SK-N-DZ (cell line): ENCODE measurements at regions not wholly inside any gene's neighbourhood (a gene's known extent, or its start where the extent isn't known, plus 50 kb on each side); places are given as distances from the start of the nearest gene placed in this dataset.

Experiments
- DNase-seq: peaks from one replicate; pipeline ENCODE4 v3.0.0-alpha.2; 2015; ENCODE audit warnings: low spot score

DNA sequence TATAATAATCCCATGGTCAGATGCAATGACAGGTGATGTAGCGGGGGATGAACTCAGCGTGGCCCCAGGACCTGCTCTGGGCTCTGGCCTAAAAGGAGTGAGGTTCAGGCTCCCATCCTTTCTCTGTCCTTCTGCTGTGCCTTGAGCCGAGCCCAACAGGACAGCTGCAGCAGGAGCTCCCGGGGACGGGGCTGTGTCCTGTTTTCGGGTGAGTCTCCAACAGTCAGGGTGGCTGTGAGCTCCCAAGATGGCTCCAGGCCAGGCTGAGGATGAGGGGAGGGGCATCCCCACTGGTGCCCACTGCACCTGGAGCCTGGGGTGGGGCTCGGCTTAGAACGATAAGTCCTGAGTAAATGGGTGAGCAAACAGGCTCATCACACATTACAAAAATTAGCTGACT, 1385.0 kb downstream of the BRD1 start:
- DNase-seq = no peak

- DNase-seq = no peak
Observed at GRCh38 chr22:48441553-48441850, 1386.2 kb downstream of the BRD1 start.

GRCh38 chr22:48440673-48441552, 1386.8 kb downstream of the BRD1 start:
- no peak for DNase-seq

DNA sequence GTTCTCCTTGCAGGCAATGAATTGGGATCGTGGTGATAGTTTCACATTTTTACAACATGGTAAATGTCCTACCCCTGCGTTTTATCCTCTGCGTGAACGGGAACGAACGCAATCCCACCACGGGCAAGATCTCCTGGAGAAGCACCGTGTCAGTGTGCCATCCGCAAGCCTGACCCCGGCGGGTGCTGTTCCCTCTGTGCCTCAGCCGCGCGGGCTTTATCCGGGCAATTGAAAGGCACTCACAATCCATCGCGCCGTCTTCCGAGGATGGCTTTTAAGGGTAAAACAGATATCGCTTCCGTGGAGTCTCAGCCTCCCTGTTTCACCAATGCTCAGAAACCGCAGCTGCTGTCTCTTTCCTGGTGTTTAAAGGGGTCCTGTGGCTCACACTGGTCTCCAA, 1387.5 kb downstream of the BRD1 start:
- DNase-seq = no peak

DNA sequence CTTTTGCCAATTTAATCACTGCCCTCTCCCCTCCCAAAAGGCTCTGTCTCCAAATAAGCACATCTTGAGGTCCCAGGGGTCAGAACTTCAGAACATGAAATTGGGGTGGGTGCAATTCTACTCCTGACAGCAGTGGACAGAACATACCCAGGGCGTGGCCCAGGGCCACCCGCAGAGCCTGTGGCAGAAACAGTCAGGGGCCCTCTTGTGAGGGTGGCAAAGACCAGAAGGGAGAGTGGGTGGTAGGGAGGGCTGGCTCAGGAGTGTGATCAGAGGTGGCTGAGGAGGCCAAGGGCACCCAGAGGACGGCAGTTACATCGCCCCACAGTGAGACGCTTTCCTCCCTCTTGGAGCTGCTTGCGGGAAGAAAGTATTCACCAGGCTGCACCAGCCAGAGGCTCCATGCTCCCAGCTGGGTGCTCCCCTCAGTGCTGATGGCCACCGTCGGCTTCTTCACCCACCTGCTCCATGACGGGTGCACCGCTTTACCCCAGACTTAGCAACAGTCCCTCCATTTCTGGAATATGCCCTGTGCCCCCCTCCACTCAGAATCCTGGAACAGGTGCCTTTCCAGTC, 1388.0 kb downstream of the BRD1 start:
- DNase-seq = no peak

DNA sequence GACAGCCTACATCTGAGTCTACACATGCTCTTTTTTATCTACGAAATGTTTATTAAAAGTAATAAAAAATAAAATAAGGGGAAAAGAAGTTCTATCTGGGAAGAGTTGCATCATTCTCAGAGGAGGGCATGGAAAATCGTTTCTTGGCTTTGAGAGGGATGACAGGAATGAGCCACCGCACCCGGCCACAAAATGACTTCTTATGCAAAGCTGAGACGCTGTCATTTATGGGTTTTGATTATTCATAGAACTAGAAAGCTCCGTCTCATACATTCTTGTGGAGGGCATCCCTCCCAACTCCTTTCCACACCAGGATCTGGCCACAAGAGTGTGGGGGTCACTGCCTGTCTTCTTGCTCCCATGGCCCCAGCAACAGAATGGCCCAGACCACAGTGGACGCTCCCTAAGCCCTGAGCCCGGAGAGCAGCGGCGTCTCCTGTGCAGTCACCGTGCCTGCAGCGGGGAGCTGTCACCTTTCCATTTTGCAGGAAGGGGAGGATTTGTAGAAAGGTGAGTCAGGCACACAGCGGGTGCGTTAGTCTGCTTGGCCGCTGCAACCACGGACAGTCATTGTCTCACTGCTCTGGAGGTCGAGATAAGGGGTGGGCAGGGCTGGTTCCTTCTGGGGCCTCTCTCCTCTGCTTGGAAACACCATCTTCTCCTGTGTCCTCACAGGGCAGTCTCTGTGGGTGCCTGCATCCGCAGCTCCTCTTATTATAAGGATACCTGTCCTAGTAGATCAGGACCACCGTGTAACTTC, 1388.7 kb downstream of the BRD1 start:
- no peak for DNase-seq

- no peak for DNase-seq
Observed at GRCh38 chr22:48438096-48438495, 1389.6 kb downstream of the BRD1 start.

DNA sequence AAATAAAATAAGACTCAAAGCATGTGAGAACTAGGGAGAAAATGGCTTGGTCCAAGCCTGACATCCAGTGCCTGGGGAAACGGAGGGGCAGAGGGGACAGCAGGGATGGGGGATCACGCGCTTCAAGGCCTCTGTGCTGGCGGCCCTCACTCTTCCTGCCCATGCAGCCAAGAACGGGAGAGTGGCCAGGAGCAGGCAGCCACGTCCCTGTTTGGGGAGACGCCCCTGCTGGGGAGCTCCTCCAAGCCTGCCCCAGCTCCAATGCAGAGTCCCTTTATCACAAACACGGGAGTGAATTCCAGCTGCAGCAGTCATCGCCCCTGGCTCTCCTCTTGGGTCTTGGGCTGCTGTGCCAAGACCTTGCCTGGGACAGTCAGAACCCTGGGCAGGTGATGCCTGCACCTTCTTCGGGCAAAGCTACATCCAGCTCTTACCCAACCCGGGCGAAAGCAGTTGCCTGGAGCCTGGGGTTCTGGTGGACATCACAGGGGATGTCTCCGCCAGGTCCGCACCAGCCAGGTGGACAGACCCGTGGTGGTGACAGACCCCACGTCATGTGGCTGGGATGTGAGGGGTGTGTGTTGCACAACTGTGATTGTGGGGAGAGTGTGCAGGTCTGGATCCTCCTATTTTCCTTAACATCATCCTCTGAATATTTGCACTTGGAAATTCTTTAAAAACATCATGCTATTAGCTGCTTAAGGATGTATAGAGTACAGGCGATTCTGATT, 1391.3 kb downstream of the BRD1 start:
- no peak for DNase-seq

GRCh38 chr22:48434868-48435250, 1392.8 kb downstream of the BRD1 start:
- no peak for DNase-seq

DNA sequence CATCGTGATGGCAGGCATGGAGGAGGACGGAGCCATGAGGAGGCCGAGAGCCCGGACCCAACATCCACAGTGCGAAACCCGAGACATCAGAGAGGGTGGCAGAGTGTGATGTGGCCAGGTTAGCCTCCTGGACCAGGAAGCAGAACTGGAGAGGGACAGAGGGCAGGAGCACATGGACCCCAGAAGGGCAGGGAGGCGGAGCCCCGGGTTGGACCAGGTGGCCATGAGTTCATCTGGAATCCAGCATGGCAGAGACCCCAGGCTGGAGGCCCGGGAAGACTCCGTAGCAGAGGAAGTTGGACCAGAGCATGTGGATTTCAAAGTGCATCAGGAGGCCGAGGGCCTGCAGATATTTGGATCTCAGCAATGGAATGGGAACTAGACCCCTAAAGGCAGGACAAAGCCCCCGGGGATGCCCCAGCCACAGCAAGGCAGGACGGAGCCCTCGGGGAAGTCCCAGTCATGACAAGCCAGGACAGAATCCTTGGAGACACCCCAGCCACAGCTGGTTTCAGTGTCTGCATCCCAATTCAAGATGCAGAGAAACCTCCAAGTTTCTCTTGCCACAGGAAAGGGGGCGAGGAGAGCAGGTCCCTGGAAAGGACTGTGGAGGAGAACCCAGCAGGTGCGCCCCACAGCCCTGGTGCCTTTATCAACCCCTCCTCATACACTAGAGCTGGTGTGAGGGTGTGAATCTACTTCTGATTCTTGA, 1393.4 kb downstream of the BRD1 start:
- DNase-seq = no peak

DNA sequence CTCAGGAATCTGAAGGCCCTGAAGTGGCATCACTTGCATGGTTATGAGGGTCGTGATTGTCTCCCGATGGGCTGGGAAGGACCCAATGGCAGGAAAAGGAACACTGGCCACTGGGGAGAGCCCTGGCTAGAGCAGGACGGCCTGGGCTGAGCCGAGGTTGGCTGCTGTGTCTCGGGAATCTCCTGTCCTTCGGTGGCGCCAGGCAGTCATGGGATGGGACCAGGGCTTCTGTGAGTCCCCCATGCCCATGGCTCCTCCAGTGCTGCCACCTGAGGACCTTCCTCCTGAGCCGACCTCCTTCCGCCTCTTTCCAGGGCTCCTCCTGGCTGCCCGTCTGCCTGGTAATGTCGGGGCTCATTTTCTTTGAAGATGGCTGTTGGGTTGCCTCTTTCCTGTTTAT, 1394.0 kb downstream of the BRD1 start:
- DNase-seq = no peak

- no peak for DNase-seq
Observed at GRCh38 chr22:48432781-48433518, 1394.7 kb downstream of the BRD1 start.

DNA sequence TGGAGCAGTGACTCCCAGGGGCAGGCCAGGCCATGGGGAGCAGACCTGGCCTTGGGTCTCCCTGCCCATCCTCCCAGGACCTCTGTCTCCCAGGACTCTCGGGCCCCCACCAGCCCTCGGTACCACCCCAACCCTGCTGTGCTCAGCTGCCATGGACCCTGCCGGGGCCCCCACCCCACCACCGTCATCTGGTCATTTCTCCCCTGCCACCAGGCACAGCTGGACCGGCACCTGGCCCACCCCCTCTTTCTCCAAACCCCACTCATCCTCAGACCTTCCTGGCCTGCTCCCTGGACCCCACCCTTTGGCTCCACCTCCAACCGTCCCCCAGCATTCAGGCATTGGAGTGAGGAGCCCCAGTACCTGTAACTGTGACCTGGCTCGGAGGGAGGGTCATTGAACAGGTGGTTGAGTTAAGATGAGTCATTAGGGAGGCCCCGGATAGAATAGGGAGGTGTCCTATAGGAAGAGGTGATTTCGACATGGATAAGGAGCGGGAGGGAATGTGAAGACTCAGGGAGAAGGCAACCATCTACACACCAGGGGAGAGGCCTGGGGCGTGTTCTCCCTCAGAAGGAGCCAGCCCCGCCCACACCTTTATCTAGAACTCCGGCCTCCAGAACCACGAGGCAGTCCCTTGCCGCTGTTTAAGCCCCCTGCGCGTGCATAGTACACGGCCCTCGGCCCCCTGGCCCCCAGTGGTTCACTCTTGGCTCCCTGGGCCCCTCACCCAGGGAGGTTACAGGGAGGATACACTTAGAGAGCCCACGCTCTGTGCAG, 1395.9 kb downstream of the BRD1 start:
- no peak for DNase-seq

- DNase-seq = no peak
Observed at GRCh38 chr22:48431014-48431413, 1396.7 kb downstream of the BRD1 start.

- DNase-seq = no peak
Observed at GRCh38 chr22:48429446-48430020, 1398.1 kb downstream of the BRD1 start.

DNA sequence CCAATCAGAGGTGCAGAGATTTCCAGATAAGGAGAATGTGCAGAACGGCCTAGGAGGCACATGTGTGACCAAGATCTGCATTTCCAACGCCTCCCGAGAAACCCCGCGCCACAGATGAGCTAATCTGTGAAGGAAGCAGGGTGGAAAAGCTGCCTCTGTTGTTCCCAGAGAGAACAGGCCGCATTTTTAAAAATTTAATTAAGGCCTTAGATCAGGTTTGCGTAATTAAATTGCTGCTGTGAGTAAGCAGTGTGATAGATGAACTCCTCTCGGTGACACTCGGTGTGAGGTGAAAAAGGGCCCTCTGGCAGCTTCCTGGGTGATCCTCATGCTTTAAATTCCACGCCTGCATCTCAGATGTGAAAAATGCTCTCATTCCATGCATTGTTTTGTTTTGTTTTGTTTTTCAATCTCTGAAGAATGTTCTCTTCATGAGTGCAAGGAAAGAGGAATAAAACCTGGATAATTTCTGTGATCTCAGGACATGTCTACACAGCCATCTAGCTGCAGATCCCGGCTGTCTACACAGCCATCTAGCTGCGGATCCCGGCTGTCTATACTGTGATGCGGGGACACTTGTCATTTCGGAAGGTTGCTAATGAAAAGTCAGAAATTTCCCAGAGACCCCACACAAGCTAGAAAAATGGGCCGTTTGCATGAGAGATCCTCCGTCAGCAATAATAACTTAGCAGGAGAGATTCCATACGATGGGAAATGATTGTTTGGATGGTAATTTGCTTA, 1398.9 kb downstream of the BRD1 start:
- peak; percentile 60 for DNase-seq

- DNase-seq = no peak
Observed at GRCh38 chr22:48427731-48428211, 1399.9 kb downstream of the BRD1 start.

- DNase-seq = no peak
Observed at GRCh38 chr22:48426466-48427380, 1401.0 kb downstream of the BRD1 start.
